HG02642 (cell line): ENCODE measurements at regions not wholly inside any gene's neighbourhood (a gene's known extent, or its start where the extent isn't known, plus 50 kb on each side); places are given as distances from the start of the nearest gene placed in this dataset.

Source experiments
- ATAC-seq: cut with Tn5 transposase; IDR thresholded peaks from one replicate; pipeline ENCODE4 v1.9.1; 2021; ENCODE audit warnings: mild to moderate bottlenecking; ENCODE audit not compliant: unreplicated experiment, poor library complexity

- no peak for ATAC-seq
Observed at GRCh38 chr6:91879386-91879995, 1292.6 kb upstream of the MAP3K7 start.

GRCh38 chr6:91877994-91878393, 1291.1 kb upstream of the MAP3K7 start:
- ATAC-seq = no peak

DNA sequence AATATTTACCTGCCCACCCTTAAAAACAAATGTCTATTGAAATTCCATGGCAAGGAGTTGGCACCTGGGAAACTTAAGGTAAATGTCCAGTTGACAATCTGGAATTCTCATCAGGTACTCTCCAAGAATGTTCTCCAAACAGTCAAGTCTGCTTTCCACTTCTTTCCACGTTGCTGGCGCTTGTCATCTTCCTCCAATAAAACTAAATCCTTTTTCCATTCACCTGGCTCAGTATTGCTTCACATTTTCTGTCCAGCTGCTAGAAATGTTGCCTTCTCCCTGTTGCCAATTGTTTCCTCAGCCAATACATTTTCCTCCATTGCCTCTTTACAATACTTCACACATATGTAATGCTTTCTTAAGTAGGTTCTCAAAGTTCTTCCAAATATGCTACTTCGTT, 1288.1 kb upstream of the MAP3K7 start:
- ATAC-seq = no peak

- ATAC-seq = no peak
Observed at GRCh38 chr6:91868539-91869202, 1281.8 kb upstream of the MAP3K7 start.

- no peak for ATAC-seq
Observed at GRCh38 chr6:91865889-91866288, 1279.0 kb upstream of the MAP3K7 start.

DNA sequence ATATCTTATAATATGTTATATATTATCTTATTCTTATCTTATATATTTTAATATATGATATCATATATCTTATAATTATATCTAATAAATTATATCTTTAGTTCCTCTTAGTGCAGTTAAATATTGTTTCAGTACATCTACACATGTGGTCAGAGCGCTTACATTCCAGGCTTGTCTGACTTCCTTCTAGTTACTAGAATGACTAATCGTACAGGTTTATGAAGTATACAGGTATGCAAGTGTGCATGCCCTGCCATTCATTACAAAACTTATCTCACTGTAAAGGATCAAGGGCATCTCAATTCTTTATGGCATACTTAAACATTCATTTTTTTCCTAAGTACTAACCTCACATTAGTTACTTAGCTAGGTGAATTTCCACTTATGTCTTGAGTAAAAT, 1278.0 kb upstream of the MAP3K7 start:
- ATAC-seq = no peak

DNA sequence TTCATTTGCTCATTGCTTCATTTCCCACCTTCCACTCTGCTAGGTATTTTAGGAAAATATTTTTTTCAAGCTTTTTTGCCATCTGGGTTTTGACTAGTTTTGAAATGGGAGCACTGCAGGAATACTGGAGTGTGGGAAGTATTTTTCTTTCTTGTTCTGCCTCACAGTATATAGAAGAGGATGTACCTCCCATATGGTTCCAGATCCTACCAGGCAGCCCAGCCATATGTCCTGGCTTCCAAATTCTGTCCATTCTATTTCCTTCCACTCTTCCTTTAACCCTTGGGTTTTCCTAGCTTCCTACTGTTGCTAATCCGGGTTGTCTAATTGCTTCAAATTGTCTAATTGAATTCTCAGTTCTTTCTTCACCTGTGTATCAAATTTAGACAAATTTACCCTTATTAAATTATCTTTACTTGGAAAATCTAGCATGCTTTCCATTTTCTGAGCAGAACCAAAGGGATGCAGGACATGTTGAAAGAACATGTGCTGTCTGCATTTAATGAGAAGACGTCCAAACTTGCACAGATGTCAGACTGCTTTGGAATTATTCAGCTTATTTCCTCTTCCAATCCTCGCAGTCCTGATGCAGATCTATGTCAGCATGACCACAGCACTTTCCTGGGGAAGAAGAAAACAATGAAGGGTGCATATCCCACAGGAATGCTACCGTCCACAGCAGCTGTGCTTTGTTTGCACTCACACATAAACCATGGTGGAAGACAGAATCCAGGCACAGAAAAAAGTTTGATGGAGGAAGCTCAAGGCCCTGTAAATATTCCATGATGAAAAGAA, 1273.9 kb upstream of the MAP3K7 start:
- ATAC-seq = no peak

- ATAC-seq = no peak
Observed at GRCh38 chr6:91852252-91852651, 1265.4 kb upstream of the MAP3K7 start.

- no peak for ATAC-seq
Observed at GRCh38 chr6:91834813-91835212, 1247.9 kb upstream of the MAP3K7 start.

- ATAC-seq = no peak
Observed at GRCh38 chr6:91827151-91827550, 1240.3 kb upstream of the MAP3K7 start.

GRCh38 chr6:91826128-91826527, 1239.3 kb upstream of the MAP3K7 start:
- ATAC-seq = no peak

GRCh38 chr6:91824331-91824730, 1237.5 kb upstream of the MAP3K7 start:
- no peak for ATAC-seq

GRCh38 chr6:91822581-91822980, 1235.7 kb upstream of the MAP3K7 start:
- ATAC-seq = no peak

DNA sequence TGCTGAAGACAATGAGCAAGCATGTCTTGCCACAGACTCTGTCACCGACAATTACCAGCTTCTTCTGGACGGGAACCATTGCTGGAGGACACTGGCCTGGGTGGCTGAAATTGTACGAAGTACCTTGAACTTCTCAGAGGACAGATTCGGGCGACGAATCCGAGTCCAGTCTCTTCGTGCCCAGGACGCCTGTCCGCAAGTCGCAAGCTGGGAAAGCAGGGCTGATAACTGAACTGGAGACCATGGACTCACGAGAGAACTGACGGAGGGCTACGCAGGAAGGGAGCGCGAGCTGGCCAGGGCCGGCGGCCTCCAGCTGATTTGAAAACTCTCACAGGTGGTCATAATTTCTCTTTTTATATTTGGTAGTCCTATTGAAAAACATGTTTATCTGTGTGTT, 1229.5 kb upstream of the MAP3K7 start:
- ATAC-seq = no peak

- ATAC-seq = no peak
Observed at GRCh38 chr6:91813641-91814040, 1226.8 kb upstream of the MAP3K7 start.

DNA sequence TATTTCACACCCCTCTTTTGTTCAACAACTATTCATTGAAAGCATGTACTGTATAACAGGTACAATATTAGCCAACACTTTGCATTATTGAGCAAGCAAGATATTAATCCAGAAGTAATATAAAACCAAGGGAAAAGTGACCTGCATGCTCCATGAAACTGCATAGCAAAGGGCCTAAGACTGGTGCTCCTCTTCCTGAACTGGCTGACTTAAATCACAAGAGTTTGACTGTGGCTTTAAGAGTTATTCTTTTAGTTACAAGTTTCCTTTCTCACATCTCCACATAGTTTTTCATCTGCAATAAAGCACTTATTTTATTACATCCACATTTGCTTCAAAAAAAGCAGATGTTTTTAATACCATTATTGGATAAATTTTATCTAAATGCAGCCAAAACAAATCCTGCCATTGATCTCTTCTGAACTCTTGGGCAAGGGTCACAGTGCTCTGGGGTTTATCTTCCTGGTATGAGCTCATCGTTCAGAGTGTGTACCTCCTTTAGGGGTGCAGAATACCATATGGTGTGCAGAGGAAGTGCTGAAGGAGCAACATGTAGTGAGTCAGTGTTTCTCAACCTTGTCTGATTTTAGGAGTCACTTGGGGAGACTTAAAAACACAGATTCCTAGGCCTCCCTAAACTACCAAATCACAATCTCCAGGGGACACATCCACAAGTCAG, 1225.9 kb upstream of the MAP3K7 start:
- no peak for ATAC-seq

DNA sequence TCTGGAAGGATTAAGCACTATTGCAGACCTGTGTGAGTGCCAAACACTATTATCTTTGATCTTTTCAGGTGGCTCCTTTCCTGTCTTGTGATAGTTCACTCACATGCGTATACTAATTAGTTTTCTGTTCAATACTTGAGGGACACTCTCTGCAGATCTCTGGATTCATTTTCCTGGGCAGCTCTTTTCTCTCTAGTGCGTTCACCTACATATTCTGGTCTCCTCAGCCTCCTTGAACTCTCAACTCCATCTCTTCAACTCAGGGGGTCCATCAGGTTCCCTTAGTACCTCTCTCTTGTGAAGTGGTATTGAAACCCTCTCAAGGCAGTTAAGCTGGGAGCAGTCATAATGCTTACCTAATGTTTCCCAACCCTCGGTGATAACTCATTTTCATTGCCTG, 1218.1 kb upstream of the MAP3K7 start:
- no peak for ATAC-seq

GRCh38 chr6:91802431-91802830, 1215.6 kb upstream of the MAP3K7 start:
- no peak for ATAC-seq

- no peak for ATAC-seq
Observed at GRCh38 chr6:91796603-91797002, 1209.7 kb upstream of the MAP3K7 start.

DNA sequence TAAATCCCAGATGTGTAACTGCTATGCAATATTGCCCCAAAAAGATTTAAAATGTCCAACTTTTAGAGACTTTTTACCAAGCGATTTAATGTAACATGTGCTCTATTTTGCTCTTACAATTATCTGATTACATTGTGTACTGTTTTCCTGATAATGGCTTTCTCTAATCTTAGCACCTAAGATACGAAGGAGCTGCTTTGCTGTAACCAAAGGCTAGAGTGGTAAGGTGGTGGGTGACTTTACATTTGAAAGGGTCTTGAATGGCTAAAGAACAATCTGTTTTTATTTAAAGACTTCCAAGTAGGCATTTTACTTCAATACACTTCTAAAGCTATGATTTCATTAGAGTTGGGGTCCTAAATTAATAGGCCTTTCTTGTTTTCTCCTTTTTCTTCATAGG, 1201.6 kb upstream of the MAP3K7 start:
- no peak for ATAC-seq
